ENCODE measurements at regions not wholly inside any gene's neighbourhood (a gene's known extent, or its start where the extent isn't known, plus 50 kb on each side); places are given as distances from the start of the nearest gene placed in this dataset.
"Not testable (repeated sequence)": the region's sequence is repeated elsewhere in the genome, so short reads cannot be mapped to it uniquely, and the experiment has no call there.

GRCh38 chr2:89610207-89610926 is 918.9 kb downstream of the RPIA start:
- not testable (repeated sequence) for TF ChIP-seq CTCF (IDR thresholded peaks at IDR 0.05; ENCODE audit: borderline replicate concordance, extremely low read depth, low read length, poor library complexity, severe bottlenecking); EZH2 (IDR thresholded peaks at IDR 0.05; ENCODE audit: borderline replicate concordance, low read depth, low read length, severe bottlenecking)

Measured in DND-41 (cell line).